Neural progenitor cell (in vitro differentiated cells): ENCODE measurements at regions not wholly inside any gene's neighbourhood (a gene's known extent, or its start where the extent isn't known, plus 50 kb on each side); places are given as distances from the start of the nearest gene placed in this dataset.

Experiments
- DNase-seq: peaks from one replicate; pipeline ENCODE4 v3.0.0-alpha.2; 2016; ENCODE audit warnings: low spot score
- H2AFZ ChIP-seq: fragments of 200-600 bp; sonication (generic); replicated peaks from 2 replicates; pipeline ENCODE4 v1.6.1; 2016; ENCODE audit warnings: antibody characterized with exemption
- H3F3A ChIP-seq: fragments of 200-600 bp; sonication (generic); 2 replicates; pipeline ENCODE4 v1.6.1; 2016; ENCODE audit warnings: antibody characterized with exemption, low read depth
- H3K27ac ChIP-seq: fragments of 200-600 bp; sonication (generic); 2 replicates; pipeline ENCODE4 v1.5.1; 2016; ENCODE audit warnings: mild to moderate bottlenecking
- H3K27me3 ChIP-seq: fragments of 200-600 bp; sonication (generic); 2 replicates; pipeline ENCODE4 v1.6.1; 2016; ENCODE audit warnings: mild to moderate bottlenecking, moderate library complexity
- H3K36me3 ChIP-seq: fragments of 200-600 bp; sonication (generic); 2 replicates; pipeline ENCODE4 v1.5.1; 2016
- H3K4me1 ChIP-seq: fragments of 200-600 bp; sonication (generic); 2 replicates; pipeline ENCODE4 v1.6.1; 2016; ENCODE audit warnings: mixed run types
- H3K4me2 ChIP-seq: fragments of 200-600 bp; sonication (generic); 2 replicates; pipeline ENCODE4 v1.6.1; 2016
- H3K4me3 ChIP-seq: fragments of 200-600 bp; sonication (generic); 2 replicates; pipeline ENCODE4 v1.5.1; 2016
- H3K79me2 ChIP-seq: fragments of 200-600 bp; sonication (generic); 2 replicates; pipeline ENCODE4 v1.6.1; 2016; ENCODE audit warnings: low read depth
- H3K9ac ChIP-seq: fragments of 200-600 bp; sonication (generic); 2 replicates; pipeline ENCODE4 v1.6.1; 2016
- H3K9me3 ChIP-seq: fragments of 200-600 bp; sonication (generic); 2 replicates; pipeline ENCODE4 v1.5.1; 2016; ENCODE audit warnings: low read depth
- H4K20me1 ChIP-seq: fragments of 200-600 bp; sonication (generic); 2 replicates; pipeline ENCODE4 v1.6.1; 2016; ENCODE audit warnings: low read depth
- H3K27ac Mint-ChIP-seq: 3 replicates; pipeline ENCODE4 v1.8.0; 2021; ENCODE audit warnings: mixed read lengths
- H3K27me3 Mint-ChIP-seq: 2 replicates; pipeline ENCODE4 v1.8.0; 2022; ENCODE audit warnings: low read depth, mild to moderate bottlenecking, inconsistent platforms, moderate library complexity, mixed read lengths; ENCODE audit not compliant: insufficient read depth
- H3K36me3 Mint-ChIP-seq: 3 replicates; pipeline ENCODE4 v1.8.0; 2021; ENCODE audit warnings: mixed read lengths
- H3K4me1 Mint-ChIP-seq: 3 replicates; pipeline ENCODE4 v1.8.0; 2021; ENCODE audit warnings: mixed read lengths
- H3K4me3 Mint-ChIP-seq: 3 replicates; pipeline ENCODE4 v1.8.0; 2021; ENCODE audit warnings: mild to moderate bottlenecking, moderate library complexity, mixed read lengths
- H3K9me3 Mint-ChIP-seq: 3 replicates; pipeline ENCODE4 v1.8.0; 2020; ENCODE audit warnings: mixed read lengths
- CTCF ChIP-seq: fragments of 200-600 bp; sonication (generic); IDR thresholded peaks from 2 replicates; pipeline ENCODE4 v1.5.1; 2017; ENCODE audit warnings: antibody characterized with exemption, mild to moderate bottlenecking
- EZH2 ChIP-seq: fragments of 200-600 bp; sonication (generic); IDR thresholded peaks from 2 replicates; pipeline ENCODE4 v1.6.1; 2017; ENCODE audit warnings: antibody characterized with exemption, mild to moderate bottlenecking, moderate library complexity
- EZH2phosphoT487 ChIP-seq: fragments of 200-600 bp; sonication (generic); IDR thresholded peaks from 2 replicates; pipeline ENCODE4 v1.6.1; 2017; ENCODE audit warnings: antibody characterized with exemption

- H3K79me2 ChIP-seq, result no peaks in the 10 kb centered on the region
- H3K27ac ChIP-seq, result no peak overlapping the region
- no peak overlapping the region for H3K4me3 ChIP-seq
- DNase-seq, result no peak
- no peaks in the 10 kb centered on the region for H3F3A ChIP-seq
- no peaks in the 10 kb centered on the region for H3K9me3 ChIP-seq
- H3K36me3 ChIP-seq, result no peaks in the 10 kb centered on the region
- H3K4me2 ChIP-seq, result no peak overlapping the region
- H2AFZ ChIP-seq, result no peak overlapping the region
- Mint-ChIP-seq H3K9me3 (no peaks in the 10 kb centered on the region), H3K36me3 (no peaks in the 10 kb centered on the region), H3K27ac (no peak overlapping the region), H3K4me3 (no peak overlapping the region), H3K4me1 (no peaks in the 10 kb centered on the region), H3K27me3 (no peaks in the 10 kb centered on the region)
- no peak overlapping the region for H3K9ac ChIP-seq
- no peaks in the 10 kb centered on the region for H3K4me1 ChIP-seq
- no peaks in the 10 kb centered on the region for H3K27me3 ChIP-seq
- no peaks in the 10 kb centered on the region for H4K20me1 ChIP-seq
- TF ChIP-seq EZH2 (no peak), EZH2phosphoT487 (no peak)
These were observed 932.9 kb downstream of the XPNPEP1 start for GRCh38 chr10:108990441-108990840.

- Histone ChIP-seq H3K9ac (no peak overlapping the region), H3K79me2 (no peaks in the 10 kb centered on the region), H4K20me1 (no peaks in the 10 kb centered on the region), H3K27ac (no peak overlapping the region), H2AFZ (no peak overlapping the region), H3K9me3 (no peaks in the 10 kb centered on the region), H3K4me1 (no peaks in the 10 kb centered on the region), H3F3A (no peaks in the 10 kb centered on the region), H3K27me3 (no peaks in the 10 kb centered on the region), H3K4me2 (no peak overlapping the region), H3K36me3 (no peaks in the 10 kb centered on the region), H3K4me3 (no peak overlapping the region)
- Mint-ChIP-seq H3K27me3 (no peaks in the 10 kb centered on the region), H3K9me3 (no peaks in the 10 kb centered on the region), H3K27ac (no peak overlapping the region), H3K4me1 (no peaks in the 10 kb centered on the region), H3K4me3 (no peak overlapping the region), H3K36me3 (no peaks in the 10 kb centered on the region)
- no peak for TF ChIP-seq EZH2phosphoT487
- no peak for TF ChIP-seq CTCF
- TF ChIP-seq EZH2, result no peak
- DNase-seq, result no peak
These were observed 933.3 kb downstream of the XPNPEP1 start for GRCh38 chr10:108989976-108990375.

GRCh38 chr10:108982159-108982558, 941.2 kb downstream of the XPNPEP1 start:
- H2AFZ ChIP-seq, result no peak overlapping the region
- H3K27me3 Mint-ChIP-seq, result no peaks in the 10 kb centered on the region
- H3K9ac ChIP-seq, result no peak overlapping the region
- no peaks in the 10 kb centered on the region for H3K36me3 ChIP-seq
- no peaks in the 10 kb centered on the region for H3K4me1 Mint-ChIP-seq
- TF ChIP-seq EZH2 (no peak), CTCF (no peak), EZH2phosphoT487 (no peak)
- H3K4me2 ChIP-seq, result no peak overlapping the region
- H3K27ac ChIP-seq, result no peak overlapping the region
- no peaks in the 10 kb centered on the region for H4K20me1 ChIP-seq
- no peaks in the 10 kb centered on the region for H3K9me3 ChIP-seq
- peaks cover 2% of the 10 kb centered on the region for H3K9me3 Mint-ChIP-seq
- H3K4me1 ChIP-seq, result no peaks in the 10 kb centered on the region
- H3K4me3 ChIP-seq, result no peak overlapping the region
- H3K36me3 Mint-ChIP-seq, result no peaks in the 10 kb centered on the region
- H3K27ac Mint-ChIP-seq, result no peak overlapping the region
- H3K27me3 ChIP-seq, result no peaks in the 10 kb centered on the region
- DNase-seq, result no peak
- H3F3A ChIP-seq, result no peaks in the 10 kb centered on the region
- H3K4me3 Mint-ChIP-seq, result no peak overlapping the region
- H3K79me2 ChIP-seq, result no peaks in the 10 kb centered on the region

GRCh38 chr10:108980869-108981268, 942.4 kb downstream of the XPNPEP1 start:
- H3K27ac Mint-ChIP-seq, result no peak overlapping the region

More at GRCh38 chr10:108980869-108981268, 942.4 kb downstream of the XPNPEP1 start:
- Histone ChIP-seq H4K20me1 (no peaks in the 10 kb centered on the region), H3K79me2 (no peaks in the 10 kb centered on the region), H3K9ac (no peak overlapping the region), H3F3A (no peaks in the 10 kb centered on the region), H3K36me3 (no peaks in the 10 kb centered on the region), H3K27ac (no peak overlapping the region), H3K27me3 (no peaks in the 10 kb centered on the region), H3K9me3 (no peaks in the 10 kb centered on the region), H3K4me3 (no peak overlapping the region), H3K4me1 (no peaks in the 10 kb centered on the region), H3K4me2 (no peak overlapping the region), H2AFZ (no peak overlapping the region)
- H3K4me3 Mint-ChIP-seq, result no peak overlapping the region
- TF ChIP-seq EZH2phosphoT487 (no peak), EZH2 (no peak), CTCF (no peak)
- no peaks in the 10 kb centered on the region for H3K27me3 Mint-ChIP-seq
- DNase-seq, result no peak
- H3K9me3 Mint-ChIP-seq, result peaks cover 2% of the 10 kb centered on the region
- H3K36me3 Mint-ChIP-seq, result no peaks in the 10 kb centered on the region
- no peaks in the 10 kb centered on the region for H3K4me1 Mint-ChIP-seq
